ENCODE measurements at regions not wholly inside any gene's neighbourhood (a gene's known extent, or its start where the extent isn't known, plus 50 kb on each side); places are given as distances from the start of the nearest gene placed in this dataset.

DNA sequence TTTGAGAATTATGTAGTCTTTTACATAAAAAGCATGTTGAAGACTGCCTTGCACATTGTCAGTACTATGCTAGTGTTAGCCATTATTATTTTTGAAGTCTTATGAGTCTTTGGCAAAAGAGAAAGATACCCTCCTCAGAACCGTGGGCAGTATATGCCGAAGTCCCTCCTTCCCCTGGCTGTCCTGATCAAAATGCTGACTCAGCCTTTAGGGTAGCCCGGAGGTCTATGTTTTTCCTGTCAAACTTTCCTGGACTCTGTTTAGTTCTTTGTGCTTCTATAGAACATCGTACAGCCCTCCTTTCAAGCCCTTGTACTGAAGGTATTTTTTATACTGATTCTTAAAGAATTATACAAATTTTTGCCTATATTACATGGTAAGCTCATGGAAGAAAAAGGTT is 264.7 kb upstream of the ATP5MC3 start:
- Mint-ChIP-seq H3K27me3 (ENCODE audit: low read depth) (no peaks in the 10 kb centered on the region), H3K4me3 (no peak overlapping the region), H3K36me3 (ENCODE audit: low read depth) (no peaks in the 10 kb centered on the region)

DNA sequence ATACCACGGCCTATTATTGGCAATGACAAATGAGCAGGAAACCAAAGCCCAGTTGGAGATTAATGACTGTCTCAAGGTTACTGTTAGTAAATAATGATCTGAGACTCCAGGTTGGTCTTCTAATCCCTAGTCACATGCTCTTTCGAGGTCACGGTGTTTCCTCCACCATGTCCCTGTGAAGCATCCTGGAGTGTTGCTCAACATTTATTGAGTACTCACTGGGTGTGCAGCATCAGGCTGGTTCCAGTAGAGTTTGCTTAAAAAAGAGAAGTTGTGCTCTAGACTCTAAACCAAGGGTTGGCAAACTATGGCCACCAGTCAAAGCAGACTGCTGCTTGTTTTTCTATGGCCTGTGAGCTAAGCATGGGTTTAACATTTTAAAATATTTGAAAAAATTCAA is 263.8 kb upstream of the ATP5MC3 start:
- peaks cover 20% of the 10 kb centered on the region for H3K4me1 Mint-ChIP-seq
- no peaks in the 10 kb centered on the region for H3K27me3 Mint-ChIP-seq (ENCODE audit: low read depth)
- H3K36me3 Mint-ChIP-seq (ENCODE audit: low read depth): no peaks in the 10 kb centered on the region
- H3K4me3 Mint-ChIP-seq: no peak overlapping the region
- no peak overlapping the region for H3K27ac Mint-ChIP-seq
- no peaks in the 10 kb centered on the region for H3K9me3 Mint-ChIP-seq
- TF ChIP-seq, protein P1, sequence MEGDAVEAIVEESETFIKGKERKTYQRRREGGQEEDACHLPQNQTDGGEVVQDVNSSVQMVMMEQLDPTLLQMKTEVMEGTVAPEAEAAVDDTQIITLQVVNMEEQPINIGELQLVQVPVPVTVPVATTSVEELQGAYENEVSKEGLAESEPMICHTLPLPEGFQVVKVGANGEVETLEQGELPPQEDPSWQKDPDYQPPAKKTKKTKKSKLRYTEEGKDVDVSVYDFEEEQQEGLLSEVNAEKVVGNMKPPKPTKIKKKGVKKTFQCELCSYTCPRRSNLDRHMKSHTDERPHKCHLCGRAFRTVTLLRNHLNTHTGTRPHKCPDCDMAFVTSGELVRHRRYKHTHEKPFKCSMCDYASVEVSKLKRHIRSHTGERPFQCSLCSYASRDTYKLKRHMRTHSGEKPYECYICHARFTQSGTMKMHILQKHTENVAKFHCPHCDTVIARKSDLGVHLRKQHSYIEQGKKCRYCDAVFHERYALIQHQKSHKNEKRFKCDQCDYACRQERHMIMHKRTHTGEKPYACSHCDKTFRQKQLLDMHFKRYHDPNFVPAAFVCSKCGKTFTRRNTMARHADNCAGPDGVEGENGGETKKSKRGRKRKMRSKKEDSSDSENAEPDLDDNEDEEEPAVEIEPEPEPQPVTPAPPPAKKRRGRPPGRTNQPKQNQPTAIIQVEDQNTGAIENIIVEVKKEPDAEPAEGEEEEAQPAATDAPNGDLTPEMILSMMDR (IDR thresholded peaks at IDR 0.05; ENCODE audit: unreplicated experiment in 3 of 3): no peak

More for the DNA sequence above, 264.7 kb upstream of the ATP5MC3 start:
- Mint-ChIP-seq H3K4me1 (peaks cover 10% of the 10 kb centered on the region), H3K27ac (no peak overlapping the region), H3K9me3 (no peaks in the 10 kb centered on the region)
- TF ChIP-seq, protein P1 (IDR thresholded peaks at IDR 0.05; ENCODE audit: unreplicated experiment in 3 of 3): no peak

DNA sequence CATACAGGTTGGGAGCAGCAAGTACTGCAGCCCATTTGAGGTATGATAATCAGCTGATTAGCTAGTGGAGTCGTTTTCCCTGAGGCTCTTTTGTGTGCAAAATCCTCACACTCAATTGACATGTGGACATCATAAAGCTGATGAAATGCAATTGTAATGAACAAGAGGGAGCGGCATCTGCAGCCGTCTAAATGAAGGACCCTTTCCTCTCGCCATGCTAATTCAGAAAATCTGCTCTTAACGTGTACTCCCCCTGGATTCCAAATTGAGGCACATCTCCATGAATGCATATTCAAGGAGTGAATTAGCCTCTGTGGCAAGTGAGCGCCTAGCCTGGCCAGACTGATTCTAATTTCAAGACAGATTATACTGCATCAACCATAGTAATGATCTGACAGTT is 260.9 kb upstream of the ATP5MC3 start:
- Mint-ChIP-seq H3K27ac (no peak overlapping the region), H3K4me3 (no peak overlapping the region), H3K9me3 (no peaks in the 10 kb centered on the region), H3K36me3 (ENCODE audit: low read depth) (no peaks in the 10 kb centered on the region), H3K4me1 (peaks cover 40% of the 10 kb centered on the region), H3K27me3 (ENCODE audit: low read depth) (no peaks in the 10 kb centered on the region)
- TF ChIP-seq, protein P1 (IDR thresholded peaks at IDR 0.05; ENCODE audit: unreplicated experiment in 3 of 3): no peak

DNA sequence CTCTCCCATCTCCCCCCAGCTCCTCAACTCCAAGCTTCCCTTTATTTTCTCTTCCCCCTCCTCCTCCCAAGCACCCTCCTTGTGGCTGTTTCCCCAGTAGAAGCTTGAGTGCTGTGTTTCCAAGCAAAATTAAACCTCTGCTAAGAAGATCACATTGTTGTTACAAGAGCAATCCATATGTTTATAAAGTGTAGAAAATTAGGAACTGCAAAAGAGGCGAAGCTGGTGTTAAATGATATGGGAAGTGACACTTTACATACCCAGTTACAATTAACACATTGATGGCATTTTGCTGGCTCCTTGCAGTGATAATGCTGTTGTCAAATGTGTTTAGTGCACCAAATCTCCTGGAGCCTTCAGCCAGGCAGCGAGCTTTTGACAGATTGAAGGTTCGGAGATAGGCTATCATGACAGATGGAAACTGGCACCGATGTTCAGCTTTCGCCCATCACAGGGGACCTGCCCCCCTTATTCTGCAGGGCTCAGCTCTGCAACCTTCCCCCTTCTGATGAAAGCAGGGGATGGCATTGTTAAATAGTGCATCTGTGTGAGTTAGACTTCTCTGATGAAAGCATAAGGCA is 259.8 kb upstream of the ATP5MC3 start:
- H3K4me3 Mint-ChIP-seq: no peak overlapping the region
- H3K36me3 Mint-ChIP-seq (ENCODE audit: low read depth): no peaks in the 10 kb centered on the region
- H3K9me3 Mint-ChIP-seq: no peaks in the 10 kb centered on the region
- peak overlapping the region in 2 of 3 experiments; percentile 1 to 74 for H3K27ac Mint-ChIP-seq
- H3K4me1 Mint-ChIP-seq: peaks cover 40% of the 10 kb centered on the region
- no peaks in the 10 kb centered on the region for H3K27me3 Mint-ChIP-seq (ENCODE audit: low read depth)
- TF ChIP-seq, protein P1 (IDR thresholded peaks at IDR 0.05; ENCODE audit: unreplicated experiment in 3 of 3): no peak

DNA sequence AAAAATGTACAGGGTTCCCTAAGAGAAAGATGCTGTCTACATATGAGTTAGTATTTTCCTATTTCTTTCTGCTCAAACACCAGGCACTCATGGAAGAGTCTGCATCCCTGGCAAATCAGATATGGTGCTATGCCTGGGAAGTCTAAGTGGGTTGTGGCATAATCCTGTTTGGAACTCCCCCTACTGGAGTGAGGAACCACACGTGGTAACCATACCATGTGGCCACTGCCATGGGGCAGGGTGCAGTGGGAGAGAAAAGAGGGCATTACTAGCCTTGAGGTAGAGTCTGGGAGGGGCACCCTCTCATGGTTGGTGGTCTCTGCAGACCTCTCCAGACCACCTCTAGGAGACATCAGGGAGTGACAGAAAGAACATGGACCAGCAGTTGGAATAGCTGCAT is 257.9 kb upstream of the ATP5MC3 start:
- TF ChIP-seq, protein P1 (IDR thresholded peaks at IDR 0.05; ENCODE audit: unreplicated experiment in 3 of 3): no peak
- Mint-ChIP-seq H3K36me3 (ENCODE audit: low read depth) (no peaks in the 10 kb centered on the region), H3K9me3 (no peaks in the 10 kb centered on the region), H3K27me3 (ENCODE audit: low read depth) (no peaks in the 10 kb centered on the region), H3K4me1 (peaks cover 40% of the 10 kb centered on the region), H3K4me3 (no peak overlapping the region), H3K27ac (peak overlapping the region in 1 of 3 experiments; percentile 74)

DNA sequence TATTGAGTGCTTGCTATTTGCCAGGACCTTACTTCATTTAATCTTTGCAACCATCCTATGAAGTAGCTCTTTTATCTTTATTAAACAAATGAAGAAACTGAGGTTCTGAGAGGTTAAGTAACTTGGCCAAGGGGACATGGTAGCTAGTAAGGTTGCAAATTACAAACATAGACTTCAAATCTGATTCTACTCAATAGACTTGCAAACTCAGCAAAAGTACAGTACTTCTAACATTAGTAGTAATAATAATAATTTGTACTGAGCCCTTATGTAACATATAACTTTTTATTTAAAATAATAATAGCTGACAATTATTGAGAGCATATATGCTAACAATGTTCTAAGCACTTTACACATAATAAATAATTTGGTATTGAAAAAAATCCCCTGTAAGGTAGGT is 255.7 kb upstream of the ATP5MC3 start:
- Mint-ChIP-seq H3K27me3 (ENCODE audit: low read depth) (peaks cover under 1% of the 10 kb centered on the region), H3K27ac (peak overlapping the region in 1 of 3 experiments; percentile 53)

More for the DNA sequence above, 255.7 kb upstream of the ATP5MC3 start:
- TF ChIP-seq, protein P1 (IDR thresholded peaks at IDR 0.05; ENCODE audit: unreplicated experiment in 3 of 3): no peak
- H3K9me3 Mint-ChIP-seq: no peaks in the 10 kb centered on the region
- H3K36me3 Mint-ChIP-seq (ENCODE audit: low read depth): no peaks in the 10 kb centered on the region
- peaks cover 37% of the 10 kb centered on the region for H3K4me1 Mint-ChIP-seq
- H3K4me3 Mint-ChIP-seq: no peak overlapping the region

Measured in nephron (organoid).